B cell (primary cell): ENCODE measurements at regions not wholly inside any gene's neighbourhood (a gene's known extent, or its start where the extent isn't known, plus 50 kb on each side); places are given as distances from the start of the nearest gene placed in this dataset.

ENCODE experiments used
- CTCF ChIP-seq: fragments of 200-600 bp; IDR thresholded peaks from one replicate; pipeline ENCODE4 v1.8.0; 2022; ENCODE audit warnings: antibody characterized with exemption, mild to moderate bottlenecking
- EZH2 ChIP-seq: IDR thresholded peaks from 2 replicates; pipeline ENCODE4 v1.6.1; 2012; ENCODE audit warnings: borderline replicate concordance, low read depth, mild to moderate bottlenecking, moderate library complexity, low read length; ENCODE audit not compliant: insufficient read depth, poor library complexity, severe bottlenecking

DNA sequence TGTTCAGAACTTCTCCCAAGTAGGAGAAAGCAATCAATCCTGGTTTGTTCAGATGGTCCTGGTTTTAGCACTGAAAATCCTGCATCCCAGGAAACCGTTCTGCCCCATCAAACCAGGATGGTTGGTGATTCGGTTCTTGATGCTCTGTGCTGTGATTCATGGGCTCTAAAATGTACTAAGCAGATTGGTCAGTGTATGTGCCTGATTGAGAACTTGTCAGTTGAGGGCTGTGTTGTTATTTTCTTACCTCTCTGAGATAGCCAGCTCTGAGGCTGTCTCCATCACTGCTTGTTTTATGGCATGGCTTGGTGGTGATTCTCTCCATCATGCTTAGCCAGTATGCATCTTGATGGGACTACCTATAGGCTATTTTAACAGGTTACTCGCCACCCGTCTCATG lies 246.9 kb upstream of the RBFOX1 start:
- no peak for TF ChIP-seq CTCF
- TF ChIP-seq EZH2: no peak
